GM18502 (cell line): ENCODE measurements at regions not wholly inside any gene's neighbourhood (a gene's known extent, or its start where the extent isn't known, plus 50 kb on each side); places are given as distances from the start of the nearest gene placed in this dataset.
"Not testable (repeated sequence)": the region's sequence is repeated elsewhere in the genome, so short reads cannot be mapped to it uniquely, and the experiment has no call there.

ENCODE experiments used
- ATAC-seq: cut with Tn5 transposase; IDR thresholded peaks from one replicate; pipeline ENCODE4 v1.9.1; 2021; ENCODE audit warnings: mild to moderate bottlenecking; ENCODE audit not compliant: unreplicated experiment, poor library complexity

GRCh38 chr1:119191325-119191724 is 50.9 kb upstream of the WARS2 start:
- ATAC-seq = no peak

- no peak for ATAC-seq
Observed at GRCh38 chr1:119204197-119204960, 63.9 kb upstream of the WARS2 start.

GRCh38 chr1:119204961-119205357 is 64.5 kb upstream of the WARS2 start:
- no peak for ATAC-seq

GRCh38 chr1:119209061-119209460 is 68.6 kb upstream of the WARS2 start:
- ATAC-seq = no peak

GRCh38 chr1:119209596-119210295 is 69.3 kb upstream of the WARS2 start:
- no peak for ATAC-seq

GRCh38 chr1:119210296-119210649 is 69.8 kb upstream of the WARS2 start:
- ATAC-seq = no peak

GRCh38 chr1:119213213-119213612 is 72.8 kb upstream of the WARS2 start:
- ATAC-seq = not testable (repeated sequence)

GRCh38 chr1:119214961-119215360 is 74.5 kb upstream of the WARS2 start:
- not testable (repeated sequence) for ATAC-seq

- ATAC-seq = no peak
Observed at GRCh38 chr1:119217309-119217828, 76.9 kb upstream of the WARS2 start.

- no peak for ATAC-seq
Observed at GRCh38 chr1:119219711-119220110, 79.3 kb upstream of the WARS2 start.

GRCh38 chr1:119220991-119221390 is 80.5 kb upstream of the WARS2 start:
- ATAC-seq = no peak

- no peak for ATAC-seq
Observed at GRCh38 chr1:119222271-119222670, 81.8 kb upstream of the WARS2 start.

GRCh38 chr1:119225265-119225664 is 84.8 kb upstream of the WARS2 start:
- no peak for ATAC-seq

GRCh38 chr1:119225831-119226230 is 85.4 kb upstream of the WARS2 start:
- no peak for ATAC-seq

- no peak for ATAC-seq
Observed at GRCh38 chr1:119226321-119226720, 85.9 kb upstream of the WARS2 start.

- no peak for ATAC-seq
Observed at GRCh38 chr1:119226913-119227312, 86.5 kb upstream of the WARS2 start.

GRCh38 chr1:119227456-119227855 is 87.0 kb upstream of the WARS2 start:
- ATAC-seq = no peak

- ATAC-seq = no peak
Observed at GRCh38 chr1:119228335-119229080, 88.1 kb upstream of the WARS2 start.

- no peak for ATAC-seq
Observed at GRCh38 chr1:119235120-119235519, 94.7 kb upstream of the WARS2 start.

- no peak for ATAC-seq
Observed at GRCh38 chr1:119245881-119246280, 105.4 kb upstream of the WARS2 start.

- ATAC-seq = no peak
Observed at GRCh38 chr1:119249283-119249682, 108.8 kb upstream of the WARS2 start.
